IPS DF 6.9 (cell line): ENCODE measurements at regions not wholly inside any gene's neighbourhood (a gene's known extent, or its start where the extent isn't known, plus 50 kb on each side); places are given as distances from the start of the nearest gene placed in this dataset.
"Not testable (repeated sequence)": the region's sequence is repeated elsewhere in the genome, so short reads cannot be mapped to it uniquely, and the experiment has no call there.

ENCODE experiments used
- DNase-seq: peaks from one replicate; pipeline ENCODE4 v3.0.0-alpha.2; 2013; ENCODE audit warnings: low read depth, low spot score
- H3K27ac ChIP-seq: one replicate; pipeline ENCODE4 v1.5.1; 2013; ENCODE audit warnings: low read length, control low read depth
- H3K27me3 ChIP-seq: 2 replicates; pipeline ENCODE4 v1.6.1; 2013; ENCODE audit warnings: mild to moderate bottlenecking, low read length; ENCODE audit not compliant: control insufficient read depth, insufficient read depth
- H3K36me3 ChIP-seq: 2 replicates; pipeline ENCODE4 v1.6.1; 2013; ENCODE audit warnings: low read length; ENCODE audit not compliant: control insufficient read depth, insufficient read depth
- H3K4me1 ChIP-seq: 2 replicates; pipeline ENCODE4 v1.6.1; 2013; ENCODE audit warnings: low read length; ENCODE audit not compliant: control insufficient read depth, insufficient read depth
- H3K4me3 ChIP-seq: 2 replicates; pipeline ENCODE4 v1.5.1; 2013; ENCODE audit warnings: mild to moderate bottlenecking, low read length
- H3K9me3 ChIP-seq: 2 replicates; pipeline ENCODE4 v1.6.1; 2013; ENCODE audit warnings: low read length, inconsistent platforms; ENCODE audit not compliant: control insufficient read depth, insufficient read depth
- WGBS: extraction: QIAGEN DNeasy Blood & Tissue Kit; methylation state at CpG from one replicate; pipeline ENCODE4 v1.1.7; 2013; ENCODE audit warnings: mixed read lengths, missing lambda C conversion rate; ENCODE audit not compliant: insufficient read length, insufficient coverage; 5-methylcytosine and 5-hydroxymethylcytosine counted together

DNA sequence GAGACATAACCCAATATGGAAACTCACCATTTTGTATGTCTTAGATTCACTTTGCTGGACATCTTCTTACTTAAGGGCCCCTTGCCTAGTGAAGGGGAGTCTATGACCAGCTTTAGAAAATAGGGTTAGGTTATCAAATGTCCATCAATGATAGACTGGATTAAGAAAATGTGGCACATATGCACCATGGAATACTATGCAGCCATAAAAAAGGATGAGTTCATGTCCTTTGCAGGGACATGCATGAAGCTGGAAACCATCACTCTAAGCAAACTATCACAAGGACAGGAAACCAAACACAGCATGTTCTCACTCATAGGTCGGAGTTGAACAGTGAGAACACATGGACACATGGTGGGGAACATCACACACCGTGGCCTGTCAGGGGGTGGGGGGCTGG lies 301.8 kb upstream of the TBL1XR1 start:
- not testable (repeated sequence) for H3K36me3 ChIP-seq, H3K27ac ChIP-seq, H3K4me1 ChIP-seq, H3K4me3 ChIP-seq, DNase-seq, H3K27me3 ChIP-seq, H3K9me3 ChIP-seq
- WGBS = no CpG with 5 or more reads among the region's 2 CpGs

DNA sequence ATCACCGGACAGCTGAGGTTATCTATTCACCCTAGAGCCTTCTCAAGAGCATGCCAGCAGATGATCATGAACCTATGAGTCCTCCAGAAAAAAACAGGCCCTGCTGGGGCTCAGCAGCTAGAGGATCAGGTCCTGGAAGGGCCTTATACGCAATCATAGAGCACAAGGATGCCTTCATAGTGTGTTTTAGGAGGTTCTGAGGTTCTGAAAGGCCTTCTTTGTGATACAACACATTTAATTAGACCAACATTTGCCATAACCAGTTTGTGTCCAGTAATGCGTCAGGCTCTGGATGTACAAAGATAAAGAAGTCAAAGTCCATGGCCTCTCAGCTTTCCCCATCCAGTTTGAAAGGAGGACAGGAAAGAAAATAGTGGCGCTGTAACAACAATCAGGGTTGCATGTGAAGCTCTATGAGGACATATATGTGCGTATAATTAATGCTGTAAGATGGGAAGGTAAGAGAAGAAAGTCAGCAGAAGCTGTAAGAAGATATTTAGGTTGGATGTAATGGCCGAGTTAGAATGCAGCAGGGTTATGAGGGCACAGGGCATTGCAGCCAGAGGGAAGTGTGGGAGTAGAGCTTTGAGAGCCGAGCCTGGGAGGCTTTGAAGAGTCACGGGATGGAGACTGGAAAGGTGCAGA lies 302.6 kb upstream of the TBL1XR1 start:
- Histone ChIP-seq H3K9me3 (no peaks in the 10 kb centered on the region), H3K36me3 (no peaks in the 10 kb centered on the region), H3K4me3 (no peak overlapping the region), H3K27me3 (no peaks in the 10 kb centered on the region), H3K27ac (no peak overlapping the region), H3K4me1 (no peaks in the 10 kb centered on the region)
- no peak for DNase-seq
- no CpG with 5 or more reads among the region's 8 CpGs for WGBS

DNA sequence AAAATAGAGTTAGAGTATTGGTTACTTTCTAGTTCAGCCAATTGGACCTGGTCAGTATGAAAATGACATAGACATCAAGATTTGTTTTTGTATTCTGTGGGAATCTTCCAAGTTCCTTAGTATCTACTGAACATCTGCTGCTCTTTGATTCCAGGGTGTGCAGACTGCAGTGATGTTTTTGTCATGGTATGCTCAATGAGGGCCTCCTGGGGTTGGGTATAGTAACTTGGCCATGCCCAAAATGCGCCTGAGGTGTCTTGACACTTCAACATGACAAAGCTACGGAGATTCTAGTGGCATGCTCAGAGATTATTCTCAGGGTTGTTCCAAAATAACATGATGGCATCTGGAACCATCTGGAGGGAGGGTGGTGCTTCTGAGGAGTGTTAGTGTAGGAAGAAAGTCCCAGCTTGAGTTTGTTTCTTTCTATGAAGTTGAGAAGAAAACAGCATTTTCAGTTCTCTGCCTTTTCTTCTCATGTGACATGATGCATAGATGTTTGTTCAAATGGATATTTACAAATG lies 313.5 kb upstream of the TBL1XR1 start:
- Histone ChIP-seq H3K9me3 (no peaks in the 10 kb centered on the region), H3K36me3 (no peaks in the 10 kb centered on the region), H3K27ac (no peak overlapping the region), H3K4me3 (no peak overlapping the region), H3K27me3 (no peaks in the 10 kb centered on the region), H3K4me1 (no peaks in the 10 kb centered on the region; the same call in 1 of the 2 replicates)
- no CpG with 5 or more reads among the region's 2 CpGs for WGBS
- DNase-seq = no peak

DNA sequence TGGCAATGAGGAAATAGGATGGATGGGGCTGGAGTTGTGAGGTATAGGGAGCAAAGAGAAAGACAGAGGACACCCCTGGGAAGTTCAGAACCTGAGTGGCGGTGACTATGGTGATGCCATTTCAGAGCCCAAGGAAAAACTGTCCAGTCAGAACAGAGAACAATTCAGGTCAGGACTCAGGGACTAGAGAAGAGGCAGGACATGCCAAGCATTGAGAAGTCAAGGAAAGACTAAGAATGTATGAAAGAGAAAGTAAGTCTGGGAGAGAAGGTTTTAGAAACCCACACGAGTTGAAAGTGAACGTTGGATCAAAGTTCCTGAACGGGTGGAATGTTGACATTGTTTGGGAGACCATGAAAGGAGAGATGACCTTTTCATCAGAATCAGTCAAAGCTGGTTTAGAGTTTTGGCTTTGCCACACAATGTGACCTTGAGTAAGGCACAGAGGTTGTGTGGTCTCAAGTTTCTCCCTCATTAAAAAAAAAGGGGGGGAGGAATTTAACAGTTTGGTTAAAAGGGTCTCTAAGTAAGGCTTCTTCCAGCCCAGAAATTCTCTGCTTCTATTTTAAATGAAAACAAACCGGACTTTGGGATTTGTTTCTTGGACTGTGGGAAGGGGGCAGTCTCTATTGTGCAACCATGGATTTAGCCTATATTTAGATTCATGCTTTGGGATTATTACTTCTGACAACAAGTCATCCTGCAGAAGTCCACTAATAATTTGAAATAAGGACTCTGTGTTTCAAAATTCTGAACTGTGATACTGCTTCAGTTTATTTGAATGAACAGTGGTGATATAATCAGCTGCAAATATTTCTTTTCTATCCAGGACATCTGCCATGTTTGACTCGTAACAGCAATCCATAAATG lies 315.9 kb upstream of the TBL1XR1 start:
- no CpG with 5 or more reads among the region's 6 CpGs for WGBS
- no peak overlapping the region for H3K27ac ChIP-seq
- DNase-seq = no peak
- H3K36me3 ChIP-seq = no peaks in the 10 kb centered on the region
- H3K4me1 ChIP-seq = no peaks in the 10 kb centered on the region; the same call in 1 of the 2 replicates
- no peaks in the 10 kb centered on the region for H3K27me3 ChIP-seq
- H3K9me3 ChIP-seq = no peaks in the 10 kb centered on the region
- no peak overlapping the region for H3K4me3 ChIP-seq

DNA sequence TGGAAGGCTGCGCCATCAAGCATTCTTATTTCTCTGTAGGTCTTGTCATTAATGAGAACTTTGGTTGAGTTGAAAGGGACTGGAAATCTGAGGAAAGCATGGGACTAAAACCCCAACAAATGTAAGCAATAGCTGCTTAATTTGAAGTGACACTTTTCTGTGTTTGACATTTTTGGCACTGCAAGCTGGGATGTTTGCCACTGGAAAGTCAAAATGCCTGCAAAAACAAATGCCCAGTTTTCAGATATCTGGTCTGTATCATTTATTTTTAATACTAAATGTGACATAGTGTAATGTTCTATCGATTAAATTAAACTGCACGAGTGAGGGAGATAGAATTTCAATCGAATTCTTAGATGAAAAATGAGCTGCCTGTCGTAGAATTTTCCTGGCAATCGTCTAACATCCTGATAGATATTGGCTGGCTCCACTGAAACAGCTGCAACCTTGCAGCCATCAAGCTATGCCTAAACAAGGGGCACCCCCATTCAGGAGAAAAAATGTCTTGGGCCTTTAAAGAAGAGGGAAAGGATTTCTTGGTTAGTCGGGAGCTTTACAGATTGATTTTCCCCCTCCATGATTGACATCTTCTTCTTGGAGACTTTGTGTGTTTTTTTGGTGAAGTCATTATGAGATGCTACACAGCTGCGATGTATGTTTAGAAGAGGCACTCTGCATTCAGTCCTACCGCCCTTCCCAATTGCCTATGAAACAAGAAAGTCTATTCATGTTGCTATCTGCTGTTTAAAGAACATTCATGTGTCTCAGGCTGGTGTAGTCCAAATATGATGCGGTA lies 316.7 kb upstream of the TBL1XR1 start:
- Histone ChIP-seq H3K4me3 (no peak overlapping the region), H3K36me3 (no peaks in the 10 kb centered on the region), H3K27ac (no peak overlapping the region), H3K9me3 (no peaks in the 10 kb centered on the region), H3K27me3 (no peaks in the 10 kb centered on the region), H3K4me1 (no peaks in the 10 kb centered on the region; the same call in 1 of the 2 replicates)
- no CpG with 5 or more reads among the region's 10 CpGs for WGBS
- DNase-seq = no peak

DNA sequence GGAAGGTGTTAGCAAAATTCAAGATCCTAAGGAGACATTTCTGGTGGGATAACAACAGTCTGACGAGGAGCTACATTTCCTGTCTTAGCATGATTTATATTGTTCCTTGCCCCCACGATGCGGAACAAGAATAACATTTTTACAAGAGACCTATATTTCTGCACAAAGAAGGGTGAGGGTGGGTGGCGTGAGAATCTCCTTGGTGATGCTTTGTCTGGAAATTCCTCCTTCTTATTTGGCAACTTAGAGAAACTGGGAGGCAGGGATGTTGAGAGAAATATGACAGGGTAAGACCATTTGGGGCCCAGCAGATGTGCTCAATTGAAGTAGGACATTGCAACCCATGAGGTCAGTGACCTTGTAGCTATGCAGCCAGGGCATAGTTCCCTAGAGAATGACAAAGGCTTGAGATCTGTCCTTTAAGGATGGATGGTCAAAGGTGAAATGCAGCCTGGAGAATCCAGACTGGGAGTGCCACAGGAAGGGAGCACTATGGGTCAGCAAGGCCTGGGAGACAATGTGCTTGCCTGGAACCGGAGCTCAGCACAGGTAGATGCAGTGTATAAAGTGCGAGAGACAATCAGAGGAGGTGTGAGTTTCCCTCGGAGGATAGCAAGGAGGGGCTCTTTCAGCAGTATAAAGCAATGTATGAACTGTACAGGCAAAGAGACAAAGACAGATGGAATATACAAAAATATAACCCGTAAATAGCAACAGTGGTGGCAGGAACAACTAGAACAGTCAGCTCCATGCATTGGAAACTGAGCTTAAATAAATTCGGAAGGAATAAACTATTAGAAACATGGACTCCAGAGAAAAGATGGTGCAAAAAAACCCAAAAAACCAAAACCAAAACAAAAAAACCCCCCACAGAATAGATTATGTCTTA lies 317.6 kb upstream of the TBL1XR1 start:
- Histone ChIP-seq H3K36me3 (no peaks in the 10 kb centered on the region), H3K4me3 (no peak overlapping the region), H3K9me3 (no peaks in the 10 kb centered on the region), H3K4me1 (no peaks in the 10 kb centered on the region; the same call in 1 of the 2 replicates), H3K27ac (no peak overlapping the region), H3K27me3 (no peaks in the 10 kb centered on the region)
- DNase-seq = no peak
- WGBS = no CpG with 5 or more reads among the region's 9 CpGs

DNA sequence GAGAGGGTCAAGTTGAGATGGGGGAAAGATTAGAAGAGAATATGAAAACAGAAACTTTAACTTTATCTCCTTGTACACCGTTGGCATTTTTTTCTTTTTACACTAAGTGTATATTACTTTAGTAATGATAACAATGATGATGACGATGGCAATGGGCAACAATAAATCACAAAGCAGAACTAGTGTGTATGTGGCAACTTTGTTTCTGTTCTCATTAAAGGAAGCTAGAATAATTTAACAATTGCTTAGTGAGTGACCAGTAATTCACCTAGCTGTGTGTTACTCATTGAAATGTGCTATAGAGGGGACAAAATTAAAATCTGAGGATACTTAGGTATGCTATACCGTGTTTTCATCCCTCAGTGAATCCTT lies 318.5 kb upstream of the TBL1XR1 start:
- no peak for DNase-seq
- H3K9me3 ChIP-seq = no peaks in the 10 kb centered on the region
- H3K4me1 ChIP-seq = no peaks in the 10 kb centered on the region; the same call in 1 of the 2 replicates
- H3K27ac ChIP-seq = no peak overlapping the region
- no peaks in the 10 kb centered on the region for H3K36me3 ChIP-seq
- WGBS = no CpG with 5 or more reads among the region's 3 CpGs
- no peaks in the 10 kb centered on the region for H3K27me3 ChIP-seq
- H3K4me3 ChIP-seq = no peak overlapping the region

DNA sequence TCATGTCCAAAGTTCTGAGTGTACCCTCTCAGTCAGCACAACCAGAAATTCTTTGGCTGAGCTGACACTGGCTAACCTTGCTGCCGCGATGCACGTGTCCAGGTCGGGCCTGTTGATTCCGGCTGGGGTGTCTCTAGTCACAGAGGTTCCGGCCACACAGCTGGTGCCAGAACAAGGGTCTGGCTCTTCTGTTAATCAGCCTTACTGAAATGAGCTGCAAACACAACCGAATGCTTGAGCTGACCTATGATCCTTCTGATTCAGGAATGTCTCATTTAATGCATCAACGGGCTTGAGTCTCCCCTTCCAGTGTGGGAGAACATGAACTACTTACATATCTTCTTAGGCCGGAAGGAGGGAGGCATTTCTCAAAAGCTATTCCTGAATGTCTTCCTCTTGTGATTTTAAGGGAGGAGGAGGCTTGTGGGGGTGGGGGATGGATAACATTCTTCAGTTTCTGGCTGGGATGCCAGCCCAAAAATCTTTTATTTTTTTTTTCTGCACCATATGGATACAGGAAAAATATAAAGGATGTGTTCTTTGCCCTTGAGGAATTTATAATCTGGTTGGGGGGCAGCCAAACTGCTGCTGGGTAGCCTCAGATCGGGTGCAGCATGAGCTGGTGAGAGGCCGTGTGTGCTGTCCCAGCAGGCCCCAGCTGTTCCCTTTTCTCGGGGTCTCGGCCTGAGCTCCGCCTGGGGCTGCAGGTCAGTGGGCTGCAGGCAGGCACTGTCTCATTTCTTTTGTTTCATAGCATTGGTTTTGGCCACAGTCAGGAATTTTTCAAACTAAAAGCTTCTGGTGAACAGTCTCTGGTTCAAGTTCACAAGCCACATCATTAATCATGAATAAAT lies 319.1 kb upstream of the TBL1XR1 start:
- Histone ChIP-seq H3K27me3 (no peaks in the 10 kb centered on the region), H3K4me1 (peaks cover 1% of the 10 kb centered on the region; the same call in 1 of the 2 replicates), H3K4me3 (no peak overlapping the region), H3K9me3 (no peaks in the 10 kb centered on the region), H3K27ac (no peak overlapping the region), H3K36me3 (no peaks in the 10 kb centered on the region)
- DNase-seq = no peak
- no CpG with 5 or more reads among the region's 14 CpGs for WGBS

DNA sequence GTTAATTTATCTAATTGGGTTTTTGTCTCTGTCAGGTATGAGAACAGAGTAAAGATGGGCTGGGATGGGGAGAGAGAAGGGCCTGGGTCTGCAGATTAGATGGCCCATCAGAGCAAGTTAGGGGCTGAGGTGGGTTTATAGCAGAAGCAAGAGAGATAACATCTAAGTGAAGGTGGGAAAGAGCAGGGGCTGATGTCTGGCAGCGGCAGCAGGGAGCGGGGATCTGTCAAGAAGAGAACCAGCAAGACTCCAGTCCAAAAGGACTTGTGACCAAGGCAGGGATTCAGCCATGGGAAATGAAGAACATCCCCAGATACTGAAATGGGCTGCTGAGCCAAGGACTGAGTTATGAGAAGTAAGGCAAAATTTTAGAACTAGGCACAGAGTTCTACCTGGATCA lies 320.6 kb upstream of the TBL1XR1 start:
- no CpG with 5 or more reads among the region's 2 CpGs for WGBS

More for the DNA sequence above, 320.6 kb upstream of the TBL1XR1 start:
- Histone ChIP-seq H3K27me3 (no peaks in the 10 kb centered on the region), H3K4me1 (peaks cover 4% of the 10 kb centered on the region; the same call in 1 of the 2 replicates), H3K9me3 (no peaks in the 10 kb centered on the region), H3K4me3 (no peak overlapping the region), H3K36me3 (no peaks in the 10 kb centered on the region), H3K27ac (no peak overlapping the region)
- no peak for DNase-seq
